MM.1S (cell line): ENCODE measurements at regions not wholly inside any gene's neighbourhood (a gene's known extent, or its start where the extent isn't known, plus 50 kb on each side); places are given as distances from the start of the nearest gene placed in this dataset.

Experiments used
- EZH2phosphoT487 ChIP-seq: fragments of 300-600 bp; sonication (generic); IDR thresholded peaks from 2 replicates; pipeline ENCODE4 v1.6.1; 2018; ENCODE audit warnings: antibody characterized with exemption, low read length
- TF ChIP-seq, protein P1 (sequence below): fragments of 300-600 bp; sonication (generic); IDR thresholded peaks from 2 replicates; pipeline ENCODE4 v1.5.1; 2016; ENCODE audit warnings: antibody characterized with exemption, low read length, mixed read lengths

- TF ChIP-seq, protein P1, sequence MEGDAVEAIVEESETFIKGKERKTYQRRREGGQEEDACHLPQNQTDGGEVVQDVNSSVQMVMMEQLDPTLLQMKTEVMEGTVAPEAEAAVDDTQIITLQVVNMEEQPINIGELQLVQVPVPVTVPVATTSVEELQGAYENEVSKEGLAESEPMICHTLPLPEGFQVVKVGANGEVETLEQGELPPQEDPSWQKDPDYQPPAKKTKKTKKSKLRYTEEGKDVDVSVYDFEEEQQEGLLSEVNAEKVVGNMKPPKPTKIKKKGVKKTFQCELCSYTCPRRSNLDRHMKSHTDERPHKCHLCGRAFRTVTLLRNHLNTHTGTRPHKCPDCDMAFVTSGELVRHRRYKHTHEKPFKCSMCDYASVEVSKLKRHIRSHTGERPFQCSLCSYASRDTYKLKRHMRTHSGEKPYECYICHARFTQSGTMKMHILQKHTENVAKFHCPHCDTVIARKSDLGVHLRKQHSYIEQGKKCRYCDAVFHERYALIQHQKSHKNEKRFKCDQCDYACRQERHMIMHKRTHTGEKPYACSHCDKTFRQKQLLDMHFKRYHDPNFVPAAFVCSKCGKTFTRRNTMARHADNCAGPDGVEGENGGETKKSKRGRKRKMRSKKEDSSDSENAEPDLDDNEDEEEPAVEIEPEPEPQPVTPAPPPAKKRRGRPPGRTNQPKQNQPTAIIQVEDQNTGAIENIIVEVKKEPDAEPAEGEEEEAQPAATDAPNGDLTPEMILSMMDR = no peak
- no peak for TF ChIP-seq EZH2phosphoT487
These were observed 550.6 kb upstream of the MDFIC2 start for GRCh38 chr3:70863049-70863448.
